Fibroblast of upper back skin (primary cell): ENCODE measurements at regions not wholly inside any gene's neighbourhood (a gene's known extent, or its start where the extent isn't known, plus 50 kb on each side); places are given as distances from the start of the nearest gene placed in this dataset.

ENCODE experiments used
- DNase-seq: peaks from one replicate; pipeline ENCODE4 v3.0.0-alpha.2; 2013

DNA sequence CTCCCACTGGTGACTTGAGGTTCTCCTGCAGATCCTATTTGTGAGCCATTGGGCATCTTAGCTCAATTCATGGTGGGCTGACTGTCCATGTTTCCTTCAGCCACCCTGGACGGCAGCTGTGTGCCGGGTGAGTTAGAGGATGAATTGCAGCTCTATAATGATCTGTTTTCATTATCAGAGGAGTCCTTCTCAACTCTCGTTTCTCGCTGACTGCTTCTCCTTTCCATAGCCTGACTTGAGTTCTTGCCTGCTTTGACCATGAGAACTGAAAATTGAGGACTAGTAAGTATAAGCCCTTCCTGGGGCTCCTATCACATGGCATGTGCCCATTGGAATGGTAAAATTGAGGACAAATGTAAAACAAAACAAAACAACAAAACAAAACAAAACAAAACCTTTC lies 121.8 kb downstream of the CDC42EP3 start:
- no peak for DNase-seq

- no peak for DNase-seq
Measured at GRCh38 chr2:37550190-37550589, 121.3 kb downstream of the CDC42EP3 start.

GRCh38 chr2:37551783-37552182 lies 119.7 kb downstream of the CDC42EP3 start:
- DNase-seq: no peak

- DNase-seq: no peak
Measured at GRCh38 chr2:37552339-37552738, 119.1 kb downstream of the CDC42EP3 start.

DNA sequence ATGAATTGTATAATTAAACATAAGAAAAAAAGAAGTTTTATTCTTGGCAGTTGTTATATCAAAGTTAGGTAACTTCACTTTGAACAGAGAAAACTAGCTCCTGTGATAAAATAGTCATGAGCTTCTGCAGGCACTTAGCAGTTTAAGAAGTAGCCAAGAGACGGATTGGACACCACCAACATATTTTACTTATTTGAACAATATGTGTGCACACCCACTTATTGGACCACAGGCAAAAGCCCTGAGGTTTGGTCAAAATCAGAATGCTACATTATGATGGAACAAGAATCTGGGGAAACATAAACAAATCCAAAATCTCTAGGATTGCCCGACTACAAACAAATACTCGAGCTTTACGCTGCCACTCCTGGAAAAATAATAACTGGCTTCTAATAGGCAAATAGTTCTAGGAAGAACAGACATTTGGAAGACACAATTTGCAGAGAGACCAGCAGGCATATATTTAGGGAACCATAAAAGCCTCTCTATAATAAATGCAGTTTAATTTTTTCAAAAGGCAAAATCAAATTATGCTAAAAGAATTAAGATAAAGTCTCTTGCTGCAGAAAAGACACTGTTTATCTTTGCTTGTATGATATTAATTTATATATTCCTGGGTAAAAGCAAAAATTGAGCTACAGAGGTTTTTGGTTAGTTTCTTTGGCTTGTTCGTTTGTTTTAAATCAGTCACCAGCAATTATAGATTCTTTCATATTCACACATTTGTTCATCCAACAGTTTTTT lies 117.9 kb downstream of the CDC42EP3 start:
- no peak for DNase-seq

DNA sequence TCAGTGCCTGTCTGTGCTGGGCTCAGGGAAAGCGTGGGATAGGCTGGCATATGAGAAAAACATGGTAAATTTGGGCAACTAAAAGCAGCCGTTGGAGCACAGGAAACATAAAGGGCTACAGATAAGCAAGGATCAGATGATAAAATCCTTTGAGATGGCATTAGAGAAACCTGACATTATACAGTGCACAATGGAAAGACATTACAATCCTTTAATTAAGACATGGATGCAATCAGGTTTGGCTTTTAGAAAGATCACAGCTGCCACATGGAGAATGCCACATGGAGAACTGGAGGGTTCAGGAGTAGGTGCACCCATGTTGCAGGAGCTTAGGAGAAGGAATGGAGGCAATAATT lies 117.3 kb downstream of the CDC42EP3 start:
- no peak for DNase-seq

DNA sequence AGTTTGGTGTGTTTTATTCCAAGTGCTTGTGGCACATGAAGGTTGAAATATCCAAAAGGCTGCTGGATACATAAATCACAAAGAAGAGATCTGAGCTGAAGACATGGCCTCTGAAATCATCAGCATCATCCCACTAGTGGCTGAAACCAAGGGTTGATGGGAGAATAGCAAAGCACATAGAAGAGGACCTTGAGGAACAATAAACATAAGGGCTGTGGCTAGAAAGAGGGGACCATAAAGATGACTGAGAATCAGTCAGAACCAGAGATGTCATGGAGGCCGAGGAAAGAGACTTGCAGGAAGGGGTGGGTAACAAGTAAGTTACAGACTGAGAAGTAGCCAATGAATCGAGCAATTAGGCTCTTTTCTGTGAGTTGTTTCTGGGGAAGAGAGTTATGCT lies 116.8 kb downstream of the CDC42EP3 start:
- no peak for DNase-seq

DNA sequence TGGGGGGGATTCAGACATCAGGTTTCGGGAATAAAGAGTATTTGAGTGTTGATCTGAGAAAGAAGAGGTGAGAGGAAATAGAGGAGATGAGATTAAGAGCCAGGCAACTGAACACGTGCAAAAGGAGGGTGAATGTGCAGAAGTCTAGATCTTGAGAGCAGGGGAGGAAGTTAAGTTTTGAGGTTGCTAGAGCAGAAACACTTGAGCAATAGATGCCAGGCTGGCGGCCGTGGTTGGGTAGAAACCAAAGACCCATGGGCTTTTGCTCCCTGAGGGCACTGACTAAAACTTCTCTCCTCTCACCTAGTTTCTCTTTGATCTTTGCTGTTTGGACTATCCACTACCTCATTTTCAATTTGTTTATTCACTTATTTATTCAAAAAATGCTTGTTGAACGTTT lies 116.0 kb downstream of the CDC42EP3 start:
- no peak for DNase-seq

DNA sequence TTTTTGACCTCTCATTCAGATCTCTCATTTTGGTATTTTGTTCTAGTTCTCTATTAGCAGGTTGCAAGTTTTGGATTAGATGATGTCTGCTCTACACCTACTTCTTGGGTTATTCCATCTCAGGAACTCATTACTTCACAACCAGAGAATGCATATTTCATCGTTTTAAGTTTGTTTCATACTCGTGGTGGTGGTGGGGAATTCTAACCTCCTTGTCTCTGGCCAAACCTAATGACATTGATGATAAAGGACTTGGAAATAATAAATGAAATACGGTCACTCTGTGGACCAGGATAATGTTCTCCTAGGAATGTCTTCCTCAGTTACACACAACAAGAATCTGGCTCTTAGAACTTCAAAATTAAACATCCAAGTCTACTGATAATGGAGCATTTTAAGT lies 115.2 kb downstream of the CDC42EP3 start:
- DNase-seq: no peak

DNA sequence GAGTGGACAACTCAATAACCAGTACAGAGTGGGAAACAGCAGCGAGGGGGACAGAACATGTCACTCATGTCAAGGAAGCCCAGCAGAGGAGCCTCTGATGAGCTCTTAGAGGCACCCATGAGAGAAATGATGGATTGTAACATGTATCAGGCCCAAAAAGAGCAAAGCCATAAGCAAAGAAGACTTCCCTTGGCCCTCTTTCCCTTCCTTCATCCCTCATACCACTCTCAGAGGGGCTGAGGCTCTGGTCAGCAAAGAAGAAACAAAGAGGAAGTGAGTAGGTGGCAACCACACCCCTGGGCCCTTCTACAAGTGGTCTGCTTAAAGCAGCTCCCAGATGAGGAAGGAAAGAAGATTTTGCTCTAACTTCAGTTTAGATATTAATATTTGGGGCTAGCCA lies 112.8 kb downstream of the CDC42EP3 start:
- no peak for DNase-seq

DNA sequence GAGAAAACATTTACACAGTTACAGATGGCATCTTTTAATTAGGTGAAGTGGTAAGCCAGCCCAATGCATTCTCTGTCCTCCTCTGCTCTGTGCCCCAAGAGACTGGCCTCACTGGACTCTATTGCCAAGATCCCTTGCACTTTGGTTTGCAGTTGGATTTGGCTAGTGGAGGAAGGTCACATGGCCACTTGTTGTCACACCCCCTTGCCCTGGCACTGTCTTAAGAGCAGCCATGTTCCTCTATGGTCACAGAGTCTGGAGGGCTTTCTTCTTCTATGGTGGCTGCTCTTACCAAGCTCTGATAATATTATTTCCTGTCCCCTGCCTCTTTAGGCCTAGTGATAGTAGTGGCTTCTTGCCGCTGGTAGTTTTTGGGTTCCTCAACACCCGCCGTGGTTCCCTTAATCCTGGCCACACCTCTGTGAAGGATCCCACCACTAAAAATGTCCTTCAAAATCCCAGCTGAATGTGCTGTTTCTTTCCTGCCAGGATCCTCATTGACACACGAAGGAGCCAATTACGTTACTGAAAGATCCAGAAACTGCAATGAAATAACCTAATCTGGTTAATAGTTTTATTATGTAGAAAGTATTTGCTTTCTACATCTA lies 111.1 kb downstream of the CDC42EP3 start:
- no peak for DNase-seq

DNA sequence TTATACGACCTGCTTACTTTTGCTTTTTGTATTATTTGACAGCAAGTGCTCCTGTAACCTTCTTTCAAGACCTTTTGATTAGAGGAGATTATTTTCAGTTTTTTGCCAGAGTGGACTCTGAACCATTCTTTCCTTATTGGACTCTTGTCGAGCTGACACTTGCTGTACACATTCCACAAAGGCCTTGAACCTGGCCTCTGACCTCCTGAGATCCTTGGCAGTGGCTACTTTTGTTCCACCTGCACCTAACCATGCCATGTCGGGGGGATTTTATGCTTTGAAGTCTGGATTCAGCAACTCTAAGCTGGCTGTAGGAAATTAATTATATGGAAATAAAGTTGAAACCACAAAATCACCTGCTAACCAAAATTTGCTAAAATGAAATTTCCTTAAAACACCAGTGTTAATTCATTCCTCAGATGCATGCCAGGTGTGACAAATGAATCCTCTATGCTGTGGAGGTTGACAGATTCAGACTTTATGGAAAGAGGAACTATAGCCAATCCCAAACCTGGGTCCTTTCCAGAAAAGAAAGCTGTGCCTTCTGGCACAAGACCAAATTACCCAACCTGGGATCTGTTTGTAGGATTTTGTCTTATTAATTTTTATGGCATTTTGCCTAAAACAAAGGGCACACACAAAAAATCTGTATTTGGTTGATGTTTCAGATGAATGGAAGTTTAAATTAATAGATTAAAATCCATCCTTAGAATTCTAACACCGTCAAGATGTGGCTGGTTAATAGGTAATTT lies 110.4 kb downstream of the CDC42EP3 start:
- DNase-seq: no peak

DNA sequence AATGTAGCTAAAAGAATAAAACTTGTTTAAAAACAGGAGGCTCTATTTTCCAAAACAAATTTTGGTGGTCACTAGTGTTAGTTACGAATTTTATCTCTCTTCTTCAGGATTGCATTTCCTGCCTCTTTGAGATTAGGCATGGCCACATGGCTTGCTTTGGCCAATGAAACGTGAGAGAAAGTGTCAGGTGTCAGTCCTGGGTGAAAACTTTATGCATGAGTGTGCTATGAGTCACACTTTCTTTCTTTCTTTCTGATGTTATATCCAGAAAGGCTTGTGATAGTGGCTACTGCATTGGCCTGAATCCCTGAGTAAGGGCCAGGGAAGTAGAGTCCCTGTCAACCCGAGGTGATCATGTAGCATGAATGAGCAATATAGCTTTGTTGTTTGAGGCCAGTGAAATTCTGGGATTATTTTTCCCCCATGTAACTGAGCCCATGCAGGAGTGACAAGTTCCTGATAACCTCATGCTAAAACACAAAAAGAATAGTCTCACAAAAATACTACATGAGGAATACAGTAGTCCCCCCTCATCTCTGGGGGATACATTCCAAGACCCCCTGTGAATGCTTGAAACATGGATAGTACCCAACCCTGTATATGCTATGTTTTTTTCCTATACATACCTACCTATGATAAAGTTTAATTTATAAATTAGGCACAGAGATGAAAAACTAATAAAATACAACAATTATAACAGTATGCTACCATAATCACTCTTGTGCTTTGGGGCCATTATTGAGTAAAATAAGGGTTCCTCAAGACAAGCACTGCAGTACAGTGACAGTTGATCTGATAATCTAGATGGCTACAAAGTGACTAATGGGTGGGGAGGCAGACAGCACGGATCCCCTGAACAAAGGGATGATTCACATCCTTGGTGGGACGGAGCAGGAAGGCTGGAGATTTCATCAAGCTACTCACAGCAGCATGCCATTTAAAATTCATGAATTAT lies 109.5 kb downstream of the CDC42EP3 start:
- peak; percentile 95 for DNase-seq

DNA sequence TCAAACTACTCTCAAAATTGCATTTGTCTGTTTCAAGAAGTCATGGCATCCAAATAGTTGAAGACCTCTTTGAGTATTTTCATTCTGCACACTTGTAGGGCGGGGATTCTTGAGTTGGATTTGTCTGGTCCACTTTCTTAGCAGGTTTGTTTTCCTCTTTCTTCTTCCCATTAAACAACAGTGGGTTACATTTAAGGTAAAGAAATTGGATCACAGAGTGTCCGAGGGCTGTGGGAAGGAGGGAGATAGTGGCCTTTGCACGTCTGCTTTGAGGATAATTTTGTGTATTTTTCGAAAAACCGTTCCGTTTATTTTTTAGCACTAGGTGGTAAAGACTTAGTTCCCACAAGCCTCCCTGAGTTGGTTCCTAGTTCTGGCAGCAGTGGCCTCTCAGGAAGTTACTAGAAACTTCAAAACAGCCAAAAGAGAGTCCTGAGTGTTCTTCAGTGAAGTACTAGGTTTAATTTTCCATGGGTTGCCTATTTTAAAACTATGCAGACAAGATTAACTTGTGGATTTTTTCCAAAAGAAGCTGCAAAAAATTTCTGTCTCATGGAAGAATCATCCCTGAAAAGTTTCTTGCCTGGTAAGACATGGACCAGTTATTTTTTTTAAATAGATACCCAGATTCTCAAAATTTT lies 107.9 kb downstream of the CDC42EP3 start:
- peak; percentile 58 for DNase-seq

DNA sequence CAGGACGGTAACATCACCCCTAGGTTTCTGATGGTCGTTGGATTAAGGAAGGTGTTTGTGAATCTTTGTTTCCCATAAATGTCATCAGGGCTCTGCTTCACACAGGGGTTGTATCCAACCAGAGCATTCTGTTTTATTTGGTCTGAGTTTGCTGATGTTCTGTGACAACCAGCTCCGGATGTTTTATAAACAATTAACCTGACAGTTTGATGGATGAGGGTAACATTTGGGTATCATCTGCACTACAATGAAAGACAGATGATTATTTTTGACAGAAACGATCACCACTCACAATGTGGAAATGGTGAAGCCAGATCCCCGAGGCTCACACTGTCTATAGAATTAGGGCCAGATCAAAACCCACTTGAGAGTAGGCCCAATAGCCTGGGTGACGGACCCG lies 107.1 kb downstream of the CDC42EP3 start:
- no peak for DNase-seq

GRCh38 chr2:37566517-37566981 lies 104.9 kb downstream of the CDC42EP3 start:
- DNase-seq: peak; percentile 88

- DNase-seq: no peak
Measured at GRCh38 chr2:37568565-37568964, 102.9 kb downstream of the CDC42EP3 start.

GRCh38 chr2:37569131-37569823 lies 102.2 kb downstream of the CDC42EP3 start:
- no peak for DNase-seq

DNA sequence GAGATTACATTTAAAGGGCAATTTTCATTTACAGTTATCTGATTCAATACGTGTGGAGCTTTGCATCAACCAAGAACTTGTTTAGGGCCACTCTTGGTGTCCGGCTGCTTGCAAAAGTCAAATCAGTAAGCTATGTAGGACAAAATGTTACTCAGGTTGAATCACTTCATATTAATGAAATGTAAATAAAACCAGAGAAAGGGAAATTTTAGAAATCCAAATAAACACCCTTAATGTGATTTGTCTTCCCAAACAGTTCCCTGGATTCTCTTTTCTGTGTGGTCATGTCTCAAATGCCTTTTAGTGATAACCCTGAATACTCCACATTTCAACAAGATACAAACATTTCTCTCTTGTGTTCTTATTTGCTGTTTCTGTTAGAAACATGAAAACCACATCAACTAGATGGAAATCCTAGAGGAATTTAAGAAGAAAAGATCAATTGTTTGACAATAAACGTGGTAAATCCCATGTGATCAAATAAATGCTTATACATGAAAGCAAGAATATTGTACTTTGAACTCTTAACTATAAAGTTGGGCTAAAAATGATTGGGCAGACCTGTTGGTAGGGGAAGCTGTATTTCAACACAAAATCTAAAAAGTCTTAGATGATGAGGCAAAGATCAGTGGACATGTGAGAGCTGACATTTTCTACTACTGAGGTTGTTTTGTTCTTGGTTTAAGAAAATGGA lies 101.3 kb downstream of the CDC42EP3 start:
- no peak for DNase-seq

- DNase-seq: peak; percentile 83
Measured at GRCh38 chr2:37570773-37571586, 100.5 kb downstream of the CDC42EP3 start.
